Astrocyte (in vitro differentiated cells and primary cell): ENCODE measurements at regions not wholly inside any gene's neighbourhood (a gene's known extent, or its start where the extent isn't known, plus 50 kb on each side); places are given as distances from the start of the nearest gene placed in this dataset.

Experiments used
- DNase-seq: peaks from one replicate; pipeline ENCODE4 v3.0.0-alpha.2; 2010; ENCODE audit warnings: low read depth
- FAIRE-seq: peaks from 2 replicates; lab custom pipeline; 2011; peaks lifted over from hg19 to GRCh38; lab: Jason Lieb, UNC
- H2AFZ ChIP-seq: 2 replicates; pipeline ENCODE4 v1.6.0; 2012; ENCODE audit warnings: low read depth, low read length, inconsistent platforms
- H3K27ac ChIP-seq: 2 replicates; pipeline ENCODE4 v1.5.1; 2011; ENCODE audit warnings: low read depth, low read length, inconsistent platforms
- H3K27me3 ChIP-seq: 2 replicates; pipeline ENCODE4 v1.6.0; 2011; ENCODE audit warnings: low read length, inconsistent platforms; ENCODE audit not compliant: insufficient read depth
- H3K36me3 ChIP-seq: 2 replicates; pipeline ENCODE4 v1.5.1; 2011; ENCODE audit warnings: low read length, inconsistent platforms; ENCODE audit not compliant: insufficient read depth
- H3K4me1 ChIP-seq: 2 replicates; pipeline ENCODE4 v1.5.1; 2011; ENCODE audit warnings: low read length, inconsistent platforms; ENCODE audit not compliant: insufficient read depth
- H3K4me2 ChIP-seq: 2 replicates; pipeline ENCODE4 v1.6.0; 2012; ENCODE audit warnings: low read length, inconsistent platforms
- H3K4me3 ChIP-seq: 2 replicates; pipeline ENCODE4 v1.5.1; 2011; ENCODE audit warnings: low read depth, mild to moderate bottlenecking, low read length, inconsistent platforms; ENCODE audit not compliant: insufficient read depth
- H3K79me2 ChIP-seq: 2 replicates; pipeline ENCODE4 v1.6.0; 2012; ENCODE audit warnings: mild to moderate bottlenecking, low read length, inconsistent platforms; ENCODE audit not compliant: insufficient read depth
- H3K9ac ChIP-seq: 2 replicates; pipeline ENCODE4 v1.6.0; 2012; ENCODE audit warnings: mild to moderate bottlenecking, low read length, inconsistent platforms
- H3K9me3 ChIP-seq: 2 replicates; pipeline ENCODE4 v1.5.1; 2012; ENCODE audit warnings: low read depth, mild to moderate bottlenecking, low read length, inconsistent platforms; ENCODE audit not compliant: insufficient read depth
- H4K20me1 ChIP-seq: 2 replicates; pipeline ENCODE4 v1.6.0; 2012; ENCODE audit warnings: low read length, inconsistent platforms; ENCODE audit not compliant: insufficient read depth
- H3K27ac Mint-ChIP-seq: one replicate; pipeline ENCODE4 v1.8.0; 2021; ENCODE audit warnings: mild to moderate bottlenecking, mixed read lengths; ENCODE audit not compliant: unreplicated experiment
- H3K27me3 Mint-ChIP-seq: one replicate; pipeline ENCODE4 v1.8.0; 2021; ENCODE audit warnings: low read depth, mixed read lengths; ENCODE audit not compliant: unreplicated experiment
- H3K36me3 Mint-ChIP-seq: one replicate; pipeline ENCODE4 v1.8.0; 2021; ENCODE audit warnings: low read depth, mixed read lengths; ENCODE audit not compliant: unreplicated experiment
- H3K4me1 Mint-ChIP-seq: one replicate; pipeline ENCODE4 v1.8.0; 2021; ENCODE audit warnings: low read depth, mixed read lengths; ENCODE audit not compliant: unreplicated experiment
- H3K4me3 Mint-ChIP-seq: one replicate; pipeline ENCODE4 v1.8.0; 2021; ENCODE audit warnings: mild to moderate bottlenecking, moderate library complexity, mixed read lengths; ENCODE audit not compliant: unreplicated experiment
- H3K9me3 Mint-ChIP-seq: one replicate; pipeline ENCODE4 v1.8.0; 2021; ENCODE audit warnings: mild to moderate bottlenecking, mixed read lengths; ENCODE audit not compliant: unreplicated experiment
- CTCF ChIP-seq: IDR thresholded peaks from 2 replicates; pipeline ENCODE4 v1.5.1; 2011; ENCODE audit warnings: low read depth, mild to moderate bottlenecking, inconsistent platforms, low read length, moderate library complexity; ENCODE audit not compliant: insufficient read depth
- EZH2 ChIP-seq: IDR thresholded peaks from 2 replicates; pipeline ENCODE4 v1.6.1; 2012; ENCODE audit warnings: mild to moderate bottlenecking, low read length, inconsistent platforms; ENCODE audit not compliant: insufficient read depth

GRCh38 chr3:29137601-29138000, 143.3 kb upstream of the RBMS3 start:
- H3K4me1 Mint-ChIP-seq = peaks cover 15% of the 10 kb centered on the region
- no peak overlapping the region for H3K4me2 ChIP-seq
- DNase-seq (no peak), FAIRE-seq (no peak)
- H3K79me2 ChIP-seq = no peaks in the 10 kb centered on the region
- H3K9ac ChIP-seq = no peak overlapping the region
- H3K36me3 Mint-ChIP-seq = no peaks in the 10 kb centered on the region
- no peak overlapping the region for H3K27ac ChIP-seq
- peaks cover 1% of the 10 kb centered on the region for H3K9me3 Mint-ChIP-seq
- no peak overlapping the region for H3K4me3 ChIP-seq
- H3K4me1 ChIP-seq = peaks cover 8% of the 10 kb centered on the region
- no peaks in the 10 kb centered on the region for H4K20me1 ChIP-seq
- no peaks in the 10 kb centered on the region for H3K27me3 Mint-ChIP-seq
- no peaks in the 10 kb centered on the region for H3K27me3 ChIP-seq
- H3K4me3 Mint-ChIP-seq = no peak overlapping the region
- H2AFZ ChIP-seq = no peak overlapping the region
- H3K27ac Mint-ChIP-seq = no peak overlapping the region
- H3K36me3 ChIP-seq = no peaks in the 10 kb centered on the region
- TF ChIP-seq EZH2 = no peak
- no peak for TF ChIP-seq CTCF
- no peaks in the 10 kb centered on the region for H3K9me3 ChIP-seq

- Mint-ChIP-seq H3K4me3 (no peak overlapping the region), H3K9me3 (peaks cover 1% of the 10 kb centered on the region), H3K27me3 (no peaks in the 10 kb centered on the region), H3K36me3 (no peaks in the 10 kb centered on the region), H3K4me1 (peaks cover 15% of the 10 kb centered on the region), H3K27ac (no peak overlapping the region)
- TF ChIP-seq EZH2 (no peak), CTCF (no peak)
- H3K9ac ChIP-seq = no peak overlapping the region
- peaks cover 8% of the 10 kb centered on the region for H3K4me1 ChIP-seq
- DNase-seq (no peak), FAIRE-seq (no peak)
- no peaks in the 10 kb centered on the region for H4K20me1 ChIP-seq
- H3K27me3 ChIP-seq = no peaks in the 10 kb centered on the region
- H3K27ac ChIP-seq = no peak overlapping the region
- no peaks in the 10 kb centered on the region for H3K79me2 ChIP-seq
- H3K4me2 ChIP-seq = no peak overlapping the region
- H3K9me3 ChIP-seq = no peaks in the 10 kb centered on the region
- H3K4me3 ChIP-seq = no peak overlapping the region
- H3K36me3 ChIP-seq = no peaks in the 10 kb centered on the region
- no peak overlapping the region for H2AFZ ChIP-seq
Observed at GRCh38 chr3:29138171-29138570, 142.7 kb upstream of the RBMS3 start.

- Histone ChIP-seq H4K20me1 (no peaks in the 10 kb centered on the region), H3K9me3 (no peaks in the 10 kb centered on the region), H3K4me2 (no peak overlapping the region), H2AFZ (no peak overlapping the region), H3K4me3 (no peak overlapping the region), H3K9ac (no peak overlapping the region), H3K36me3 (no peaks in the 10 kb centered on the region), H3K27me3 (no peaks in the 10 kb centered on the region), H3K79me2 (no peaks in the 10 kb centered on the region), H3K27ac (no peak overlapping the region), H3K4me1 (peaks cover 4% of the 10 kb centered on the region)
- Mint-ChIP-seq H3K4me1 (peaks cover 13% of the 10 kb centered on the region), H3K9me3 (no peaks in the 10 kb centered on the region), H3K4me3 (no peak overlapping the region), H3K27ac (no peak overlapping the region), H3K36me3 (no peaks in the 10 kb centered on the region), H3K27me3 (no peaks in the 10 kb centered on the region)
- no peak for TF ChIP-seq EZH2
- TF ChIP-seq CTCF = no peak
- DNase-seq (no peak), FAIRE-seq (no peak)
Observed at GRCh38 chr3:29140666-29141065, 140.2 kb upstream of the RBMS3 start.
